GM23338 (cell line): ENCODE measurements at regions not wholly inside any gene's neighbourhood (a gene's known extent, or its start where the extent isn't known, plus 50 kb on each side); places are given as distances from the start of the nearest gene placed in this dataset.

Experiments used
- ATAC-seq: fragments of 200-7000 bp; cut with Tn5 transposase; 3 replicates; pipeline ENCODE4 v1.9.1; 2020
- DNase-seq: peaks from one replicate; pipeline ENCODE4 v3.0.0-alpha.2; 2015; ENCODE audit warnings: low spot score
- H2AFZ ChIP-seq: fragments of 200-600 bp; sonication (generic); 2 replicates; pipeline ENCODE4 v1.8.0; 2016; ENCODE audit warnings: antibody characterized with exemption, mild to moderate bottlenecking, moderate library complexity
- H3F3A ChIP-seq: fragments of 200-600 bp; sonication (generic); replicated peaks from 2 replicates; pipeline ENCODE4 v1.8.0; 2017; ENCODE audit warnings: antibody characterized with exemption, mixed run types, low read depth
- H3K27ac ChIP-seq: fragments of 200-600 bp; sonication (generic); 2 replicates; pipeline ENCODE4 v1.6.1; 2016; ENCODE audit warnings: low read depth
- H3K27me3 ChIP-seq: fragments of 200-600 bp; sonication (generic); 2 replicates; pipeline ENCODE4 v1.8.0; 2016; ENCODE audit warnings: mild to moderate bottlenecking, mixed run types, moderate library complexity; ENCODE audit not compliant: insufficient read depth
- H3K36me3 ChIP-seq: fragments of 200-600 bp; sonication (generic); 2 replicates; pipeline ENCODE4 v1.8.0; 2016; ENCODE audit warnings: mild to moderate bottlenecking; ENCODE audit not compliant: insufficient read depth
- H3K4me1 ChIP-seq: fragments of 200-600 bp; sonication (generic); 2 replicates; pipeline ENCODE4 v1.8.0; 2016; ENCODE audit warnings: mild to moderate bottlenecking, moderate library complexity; ENCODE audit not compliant: insufficient read depth
- H3K4me2 ChIP-seq: fragments of 200-600 bp; sonication (generic); 2 replicates; pipeline ENCODE4 v1.7.1; 2017; ENCODE audit warnings: mixed run types
- H3K4me3 ChIP-seq: fragments of 200-600 bp; sonication (generic); 2 replicates; pipeline ENCODE4 v1.6.1; 2016; ENCODE audit warnings: mixed run types
- H3K79me2 ChIP-seq: fragments of 200-600 bp; sonication (generic); replicated peaks from 2 replicates; pipeline ENCODE4 v1.8.0; 2017; ENCODE audit warnings: mild to moderate bottlenecking; ENCODE audit not compliant: insufficient read depth
- H3K9me2 ChIP-seq: fragments of 200-600 bp; sonication (generic); 2 replicates; pipeline ENCODE4 v1.8.0; 2017; ENCODE audit not compliant: insufficient read depth
- H4K20me1 ChIP-seq: fragments of 200-600 bp; sonication (generic); replicated peaks from 2 replicates; pipeline ENCODE4 v1.8.0; 2017; ENCODE audit warnings: mild to moderate bottlenecking; ENCODE audit not compliant: insufficient read depth
- H3K27ac Mint-ChIP-seq: 2 replicates; pipeline ENCODE4 v1.8.0; 2020; ENCODE audit warnings: inconsistent platforms, mild to moderate bottlenecking, moderate library complexity, mixed read lengths
- H3K27me3 Mint-ChIP-seq: 3 replicates; pipeline ENCODE4 v1.8.0; 2022; ENCODE audit warnings: low read depth, mild to moderate bottlenecking, moderate library complexity, mixed read lengths, inconsistent platforms; ENCODE audit not compliant: insufficient read depth, poor library complexity
- H3K36me3 Mint-ChIP-seq: 3 replicates; pipeline ENCODE4 v1.8.0; 2021; ENCODE audit warnings: low read depth, mild to moderate bottlenecking, inconsistent platforms, moderate library complexity, mixed read lengths
- H3K4me1 Mint-ChIP-seq: 3 replicates; pipeline ENCODE4 v1.8.0; 2020; ENCODE audit warnings: mild to moderate bottlenecking, inconsistent platforms, mixed read lengths
- H3K4me3 Mint-ChIP-seq: 3 replicates; pipeline ENCODE4 v1.8.0; 2021; ENCODE audit warnings: moderate library complexity, mild to moderate bottlenecking, inconsistent platforms, mixed read lengths
- H3K9me3 Mint-ChIP-seq: 3 replicates; pipeline ENCODE4 v1.8.0; 2020; ENCODE audit warnings: moderate library complexity, mild to moderate bottlenecking, inconsistent platforms, mixed read lengths
- CREB1 ChIP-seq: fragments of 250-450 bp; sonication (Bioruptor Pico); IDR thresholded peaks from 2 replicates; pipeline ENCODE4 v1.5.0; 2020; ENCODE audit warnings: low read depth, mild to moderate bottlenecking, moderate library complexity
- CTCF ChIP-seq, 2 experiments: fragments of 200-600 bp in 1 of 2; sonication (generic) in 1 of 2; conservative IDR thresholded peaks; 2 replicates each; pipeline versions ENCODE4 v1.5.1 to v1.6.1; 2016 to 2017; ENCODE audit warnings: antibody characterized with exemption in 2 of 2, low read depth in 2 of 2, mild to moderate bottlenecking in 2 of 2, moderate library complexity in 1 of 2
- EZH2phosphoT487 ChIP-seq: fragments of 200-600 bp; sonication (generic); IDR thresholded peaks from one replicate; pipeline ENCODE4 v1.8.1; 2018; ENCODE audit warnings: antibody characterized with exemption; ENCODE audit not compliant: unreplicated experiment
- JUNB ChIP-seq: IDR thresholded peaks from one replicate; pipeline ENCODE4 v1.6.1; 2016; ENCODE audit warnings: antibody characterized with exemption; ENCODE audit not compliant: unreplicated experiment
- NANOG ChIP-seq: IDR thresholded peaks from 2 replicates; pipeline ENCODE4 v1.6.1; 2016; ENCODE audit warnings: antibody characterized with exemption, borderline replicate concordance
- STAT1 ChIP-seq: IDR thresholded peaks from one replicate; pipeline ENCODE4 v1.6.1; 2016; ENCODE audit warnings: antibody characterized with exemption; ENCODE audit not compliant: unreplicated experiment
- ZNF114 ChIP-seq: fragments of 250-450 bp; sonication (Bioruptor Pico); IDR thresholded peaks from 2 replicates; pipeline ENCODE4 v1.5.0; 2020; ENCODE audit warnings: mild to moderate bottlenecking, moderate library complexity
- ZNF462 ChIP-seq: fragments of 250-450 bp; sonication (Bioruptor Pico); IDR thresholded peaks from 2 replicates; pipeline ENCODE4 v1.5.0; 2020; ENCODE audit warnings: mild to moderate bottlenecking, moderate library complexity

- Mint-ChIP-seq H3K27ac (no peak overlapping the region), H3K27me3 (peaks cover 2% of the 10 kb centered on the region), H3K36me3 (no peaks in the 10 kb centered on the region), H3K4me3 (no peak overlapping the region), H3K4me1 (no peaks in the 10 kb centered on the region), H3K9me3 (peaks cover 13% of the 10 kb centered on the region; the same call in 2 of the 3 replicates)
- Histone ChIP-seq H3F3A (no peaks in the 10 kb centered on the region), H3K4me2 (no peak overlapping the region), H3K27me3 (no peaks in the 10 kb centered on the region), H4K20me1 (no peaks in the 10 kb centered on the region), H3K4me3 (no peak overlapping the region), H3K9me2 (no peaks in the 10 kb centered on the region), H3K4me1 (no peaks in the 10 kb centered on the region), H3K36me3 (no peaks in the 10 kb centered on the region; the same call in 1 of the 2 replicates), H2AFZ (no peak overlapping the region), H3K79me2 (no peaks in the 10 kb centered on the region), H3K27ac (no peak overlapping the region)
- ATAC-seq, result no peak
- TF ChIP-seq CTCF (conservative IDR thresholded peaks at IDR 0.05; ENCODE audit: low read depth in 2 of 2), result peak; percentile 13 to 49; a peak in 1 of 4 replicates
- TF ChIP-seq STAT1, result no peak
- DNase-seq, result no peak
These were observed 142.0 kb downstream of the TMEM18 start for GRCh38 chr2:535222-535621.

GRCh38 chr2:529852-530251 is 147.4 kb downstream of the TMEM18 start:
- no peaks in the 10 kb centered on the region for H3K4me1 ChIP-seq
- no peak for ATAC-seq
- peaks cover 6% of the 10 kb centered on the region; the same call in 2 of the 3 replicates for H3K9me3 Mint-ChIP-seq
- TF ChIP-seq JUNB (no peak), NANOG (no peak), ZNF462 (CRISPR knock-in tag) (no peak), ZNF114 (CRISPR knock-in tag) (no peak), EZH2phosphoT487 (no peak), CTCF (conservative IDR thresholded peaks at IDR 0.05; ENCODE audit: low read depth in 2 of 2) (no peak), CREB1 (CRISPR knock-in tag) (no peak)

More at GRCh38 chr2:529852-530251, 147.4 kb downstream of the TMEM18 start:
- no peaks in the 10 kb centered on the region for H4K20me1 ChIP-seq
- Mint-ChIP-seq H3K36me3 (no peaks in the 10 kb centered on the region), H3K4me3 (no peak overlapping the region), H3K4me1 (peaks cover 3% of the 10 kb centered on the region; the same call in 1 of the 3 replicates), H3K27ac (no peak overlapping the region), H3K27me3 (peaks cover 2% of the 10 kb centered on the region)
- H3K27me3 ChIP-seq, result no peaks in the 10 kb centered on the region
- H3K79me2 ChIP-seq, result no peaks in the 10 kb centered on the region
- no peak overlapping the region for H2AFZ ChIP-seq
- H3F3A ChIP-seq, result no peaks in the 10 kb centered on the region
- H3K4me2 ChIP-seq, result no peak overlapping the region
- H3K36me3 ChIP-seq, result no peaks in the 10 kb centered on the region
- DNase-seq, result no peak
- H3K27ac ChIP-seq, result no peak overlapping the region
- H3K9me2 ChIP-seq, result no peaks in the 10 kb centered on the region
- no peak overlapping the region for H3K4me3 ChIP-seq
